RWPE1 (cell line): ENCODE measurements at regions not wholly inside any gene's neighbourhood (a gene's known extent, or its start where the extent isn't known, plus 50 kb on each side); places are given as distances from the start of the nearest gene placed in this dataset.

Source experiments
- CTCF ChIA-PET: fragments of 350-600 bp; sonication (Branson Sonifier 250); formaldehyde crosslinking; extraction: SDS; loops from one replicate; lab custom pipeline; 2021; lab: Yijun Ruan, JAX
- POLR2A ChIA-PET: fragments of 400-600 bp; formaldehyde crosslinking; extraction: SDS; loops from one replicate; lab custom pipeline; 2020; ENCODE audit warnings: antibody characterized with exemption; ENCODE audit not compliant: low non-redundant PET; lab: Yijun Ruan, JAX
- DNase-seq: peaks from one replicate; pipeline ENCODE4 v3.0.0; 2012; ENCODE audit warnings: low spot score
- H3K27ac ChIP-seq: fragments of 450-650 bp; 2 replicates; pipeline ENCODE4 v1.5.1; 2017
- TF ChIP-seq, protein P1 (sequence below): fragments of 450-650 bp; conservative IDR thresholded peaks from 2 replicates; pipeline ENCODE4 v1.5.1; 2017; ENCODE audit warnings: low read depth, mild to moderate bottlenecking

- TF ChIP-seq, protein P1, sequence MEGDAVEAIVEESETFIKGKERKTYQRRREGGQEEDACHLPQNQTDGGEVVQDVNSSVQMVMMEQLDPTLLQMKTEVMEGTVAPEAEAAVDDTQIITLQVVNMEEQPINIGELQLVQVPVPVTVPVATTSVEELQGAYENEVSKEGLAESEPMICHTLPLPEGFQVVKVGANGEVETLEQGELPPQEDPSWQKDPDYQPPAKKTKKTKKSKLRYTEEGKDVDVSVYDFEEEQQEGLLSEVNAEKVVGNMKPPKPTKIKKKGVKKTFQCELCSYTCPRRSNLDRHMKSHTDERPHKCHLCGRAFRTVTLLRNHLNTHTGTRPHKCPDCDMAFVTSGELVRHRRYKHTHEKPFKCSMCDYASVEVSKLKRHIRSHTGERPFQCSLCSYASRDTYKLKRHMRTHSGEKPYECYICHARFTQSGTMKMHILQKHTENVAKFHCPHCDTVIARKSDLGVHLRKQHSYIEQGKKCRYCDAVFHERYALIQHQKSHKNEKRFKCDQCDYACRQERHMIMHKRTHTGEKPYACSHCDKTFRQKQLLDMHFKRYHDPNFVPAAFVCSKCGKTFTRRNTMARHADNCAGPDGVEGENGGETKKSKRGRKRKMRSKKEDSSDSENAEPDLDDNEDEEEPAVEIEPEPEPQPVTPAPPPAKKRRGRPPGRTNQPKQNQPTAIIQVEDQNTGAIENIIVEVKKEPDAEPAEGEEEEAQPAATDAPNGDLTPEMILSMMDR, result no peak
- ChIA-PET POLR2A (no interaction called here), CTCF (no interaction called here)
- no peak for DNase-seq
- no peak overlapping the region for H3K27ac ChIP-seq
These were observed 129.8 kb upstream of the ZMIZ1 start for GRCh38 chr10:78938695-78939672.

DNA sequence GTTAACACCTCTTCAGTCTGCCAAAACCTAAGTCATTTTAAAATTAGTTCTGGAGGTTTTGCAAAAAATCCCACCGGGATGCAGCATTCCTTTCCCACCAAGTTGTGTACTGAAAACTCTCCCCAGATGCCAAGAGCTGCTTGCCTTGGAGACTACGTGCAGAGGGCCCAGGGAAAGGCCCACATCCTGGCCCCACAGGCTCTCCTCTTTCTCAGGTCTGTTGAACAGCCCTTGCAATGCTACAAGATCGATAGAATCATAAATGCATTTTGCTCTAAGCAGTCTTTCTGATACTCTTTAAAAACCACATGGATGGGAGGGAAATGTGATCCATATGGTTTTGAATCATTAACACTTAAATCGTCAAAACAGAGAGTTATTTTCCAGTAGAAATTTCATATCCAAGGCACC is 126.7 kb upstream of the ZMIZ1 start:
- H3K27ac ChIP-seq, result no peak overlapping the region
- POLR2A ChIA-PET, result no interaction called here
- CTCF ChIA-PET, result no interaction called here
- DNase-seq, result no peak
- TF ChIP-seq, protein P1, result no peak

- TF ChIP-seq, protein P1, result no peak
- ChIA-PET CTCF (interaction anchor here (0.7 kb wide), 1 partner anchor 21 kb away, joined by 3 read pairs; no protein-coding TSS in a partner anchor), POLR2A (interaction anchor here (0.5 kb wide), 1 partner anchor 205 kb away, joined by 4 read pairs; no protein-coding TSS in a partner anchor)
- peak overlapping the region; percentile 58 for H3K27ac ChIP-seq
- no peak for DNase-seq
These were observed 123.9 kb upstream of the ZMIZ1 start for GRCh38 chr10:78944723-78945312.

DNA sequence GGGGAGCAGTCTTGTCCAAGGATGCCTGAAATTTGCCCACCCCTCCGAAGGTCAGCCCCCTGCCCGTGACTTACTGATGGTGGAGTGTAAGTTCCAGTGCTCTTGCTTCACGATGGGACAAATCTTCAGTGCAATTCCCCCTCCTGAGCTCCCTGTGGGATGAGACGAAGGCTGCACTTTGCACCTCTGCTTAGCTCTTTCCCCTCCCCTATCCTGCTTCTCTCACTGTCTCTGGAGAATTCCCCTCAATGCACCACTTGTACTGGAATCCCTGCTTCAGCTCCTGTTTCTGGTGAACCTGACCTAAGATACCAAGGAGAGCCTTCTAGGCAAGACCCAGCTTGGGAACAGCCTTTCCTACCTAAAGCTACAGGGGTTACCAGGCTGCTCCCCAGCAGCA is 122.9 kb upstream of the ZMIZ1 start:
- ChIA-PET POLR2A (no interaction called here), CTCF (interaction anchor here (0.7 kb wide), 1 partner anchor 28 kb away, joined by 3 read pairs; no protein-coding TSS in a partner anchor)

DNA sequence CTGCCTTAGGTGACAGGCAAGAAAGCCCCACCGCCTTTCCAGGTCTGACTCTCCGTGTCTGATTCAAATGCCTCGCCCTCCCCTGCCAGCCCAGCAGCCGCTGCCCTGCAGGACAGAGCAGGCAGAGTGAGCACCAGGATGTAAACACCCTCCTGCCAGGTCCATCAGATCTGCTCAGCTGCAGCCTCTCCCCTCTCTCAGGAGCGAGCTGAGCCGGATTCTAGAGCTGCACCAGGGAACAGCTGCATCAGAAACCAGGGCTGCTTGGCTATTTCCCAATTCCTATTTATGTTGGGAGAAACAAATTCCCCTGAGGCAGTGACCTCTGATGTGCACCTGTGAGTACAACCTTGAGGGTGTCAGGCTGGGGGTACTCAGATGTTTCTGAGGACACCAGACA is 121.5 kb upstream of the ZMIZ1 start:
- no peak for DNase-seq
- TF ChIP-seq, protein P1, result no peak
- ChIA-PET CTCF (interaction anchor here (0.5 kb wide), 2 partner anchors 120 to 1044 kb away, joined by 3 to 6 read pairs; no protein-coding TSS in a partner anchor), POLR2A (no interaction called here)
- peak overlapping the region; percentile 89 for H3K27ac ChIP-seq

More for the DNA sequence above, 122.9 kb upstream of the ZMIZ1 start:
- DNase-seq, result no peak
- H3K27ac ChIP-seq, result peak overlapping the region; percentile 24; the same call in 1 of the 2 replicates
- TF ChIP-seq, protein P1, result no peak

GRCh38 chr10:78947733-78948132 is 121.0 kb upstream of the ZMIZ1 start:
- no peak for DNase-seq
- H3K27ac ChIP-seq, result peak overlapping the region; percentile 89
- TF ChIP-seq, protein P1, result no peak
- CTCF ChIA-PET, result interaction anchor here (0.5 to 1.1 kb wide), 3 partner anchors 248 to 1435 kb away, joined by 3 to 5 read pairs (median 3); no protein-coding TSS in a partner anchor
- POLR2A ChIA-PET, result no interaction called here
